B cell (primary cell): ENCODE measurements at regions not wholly inside any gene's neighbourhood (a gene's known extent, or its start where the extent isn't known, plus 50 kb on each side); places are given as distances from the start of the nearest gene placed in this dataset.

ENCODE experiments used
- ATAC-seq: fragments of 200-7000 bp; cut with Tn5 transposase; one replicate; pipeline ENCODE4 v1.10.0; 2021; ENCODE audit warnings: low read depth, mild to moderate bottlenecking, moderate number of reproducible peaks, moderate library complexity
- CTCF ChIA-PET: fragments of 350-600 bp; sonication (Branson Sonifier 250); formaldehyde crosslinking; loops from one replicate; lab custom pipeline; 2021; ENCODE audit warnings: antibody characterized with exemption, inconsistent platforms; lab: Charles Lee
- POLR2A ChIA-PET: fragments of 350-600 bp; sonication (Branson Sonifier 250); formaldehyde crosslinking; loops from one replicate; lab custom pipeline; 2021; ENCODE audit warnings: antibody characterized with exemption; lab: Charles Lee
- DNase-seq: peaks from one replicate; pipeline ENCODE4 v3.0.0; 2013
- H2AFZ ChIP-seq: 2 replicates; pipeline ENCODE4 v1.6.1; 2012; ENCODE audit warnings: mild to moderate bottlenecking, low read depth, low read length; ENCODE audit not compliant: insufficient read depth, poor library complexity, severe bottlenecking
- H3K27ac ChIP-seq, 2 donors: 1 replicate in 1 of 2; 2 replicates in 1 of 2; pipeline ENCODE4 v1.5.1; 2012 to 2013; ENCODE audit warnings: low read length in 2 of 2, mild to moderate bottlenecking in 2 of 2, moderate library complexity in 1 of 2
- H3K27me3 ChIP-seq, 4 experiments: fragments of 200-600 bp in 1 of 4; sonication (generic) in 1 of 4; replicated peaks in 1 of 4; 1 replicate in 2 of 4; 2 replicates in 2 of 4; pipeline versions ENCODE4 v1.6.1 to v1.7.0; 2013 to 2016; ENCODE audit warnings: low read length in 3 of 4, mild to moderate bottlenecking in 2 of 4, mixed read lengths in 1 of 4, moderate library complexity in 1 of 4; ENCODE audit not compliant: insufficient read depth in 4 of 4, control insufficient read depth in 3 of 4; ENCODE audit errors: control extremely low read depth in 1 of 4
- H3K36me3 ChIP-seq, 2 experiments: replicated peaks in 1 of 2; 1 replicate in 1 of 2; 2 replicates in 1 of 2; pipeline versions ENCODE4 v1.6.1 to v1.7.1; 2013; ENCODE audit warnings: low read length in 1 of 2; ENCODE audit not compliant: insufficient read depth in 2 of 2, control insufficient read depth in 1 of 2; ENCODE audit errors: control extremely low read depth in 1 of 2, extremely low read depth in 1 of 2
- H3K4me1 ChIP-seq, 2 donors: fragments of 200-600 bp in 1 of 2; sonication (generic) in 1 of 2; 1 replicate in 1 of 2; 2 replicates in 1 of 2; pipeline versions ENCODE4 v1.5.1 to v1.6.1; 2013 to 2017; ENCODE audit warnings: low read length in 2 of 2; ENCODE audit not compliant: control insufficient read depth in 2 of 2, insufficient read depth in 2 of 2
- H3K4me2 ChIP-seq: replicated peaks from 2 replicates; pipeline ENCODE3; 2012; ENCODE audit warnings: mild to moderate bottlenecking, low read depth, low read length; ENCODE audit not compliant: poor library complexity, severe bottlenecking
- H3K4me3 ChIP-seq, 5 experiments: fragments of 200-600 bp in 1 of 5; sonication (generic) in 1 of 5; 1 replicate in 3 of 5; 2 replicates in 2 of 5; pipeline versions ENCODE4 v1.5.1 to v1.7.0; 2011 to 2016; ENCODE audit warnings: low read length in 4 of 5, mild to moderate bottlenecking in 4 of 5, low read depth in 2 of 5, control low read depth in 1 of 5, moderate library complexity in 1 of 5; ENCODE audit not compliant: insufficient read depth in 1 of 5; ENCODE audit errors: control extremely low read depth in 1 of 5, extremely low read depth in 1 of 5
- H3K79me2 ChIP-seq: fragments of 200-600 bp; sonication (generic); one replicate; pipeline ENCODE4 v1.6.0; 2016; ENCODE audit warnings: low read length; ENCODE audit not compliant: control insufficient read depth, insufficient read depth
- H3K9ac ChIP-seq: fragments of 200-600 bp; sonication (generic); 2 replicates; pipeline ENCODE4 v1.6.1; 2017; ENCODE audit warnings: mild to moderate bottlenecking, low read length, moderate library complexity
- H3K9me3 ChIP-seq, 3 donors: one replicate each; pipeline versions ENCODE4 v1.6.1 to v1.7.1; 2013; ENCODE audit warnings: low read length in 2 of 3; ENCODE audit not compliant: control insufficient read depth in 2 of 3, insufficient read depth in 1 of 3; ENCODE audit errors: control extremely low read depth in 1 of 3
- H4K20me1 ChIP-seq: 2 replicates; pipeline ENCODE4 v1.6.0; 2012; ENCODE audit warnings: mild to moderate bottlenecking, low read length; ENCODE audit not compliant: insufficient read depth, control insufficient read depth, poor library complexity, severe bottlenecking
- H3K27ac Mint-ChIP-seq: one replicate; pipeline ENCODE4 v1.8.0; 2021; ENCODE audit warnings: mixed read lengths
- H3K27me3 Mint-ChIP-seq: one replicate; pipeline ENCODE4 v1.8.0; 2021; ENCODE audit warnings: mixed read lengths
- H3K4me1 Mint-ChIP-seq: one replicate; pipeline ENCODE4 v1.8.0; 2021; ENCODE audit warnings: mixed read lengths
- H3K4me3 Mint-ChIP-seq: one replicate; pipeline ENCODE4 v1.8.0; 2021; ENCODE audit warnings: mixed read lengths
- H3K9me3 Mint-ChIP-seq: one replicate; pipeline ENCODE4 v1.8.0; 2022; ENCODE audit warnings: mixed read lengths; ENCODE audit not compliant: insufficient read depth
- EZH2 ChIP-seq: IDR thresholded peaks from 2 replicates; pipeline ENCODE4 v1.6.1; 2012; ENCODE audit warnings: borderline replicate concordance, low read depth, mild to moderate bottlenecking, moderate library complexity, low read length; ENCODE audit not compliant: insufficient read depth, poor library complexity, severe bottlenecking
- WGBS: methylation state at CpG from one replicate; pipeline ENCODE4 v1.1.5; 2013; ENCODE audit warnings: missing lambda C conversion rate; ENCODE audit not compliant: insufficient coverage; 5-methylcytosine and 5-hydroxymethylcytosine counted together
- intact Hi-C: fragments of 100-400 bp; cut with micrococcal nuclease; formaldehyde crosslinking; loops from one replicate; pipeline ENCODE4 v1.10.0; 2022
- TF ChIP-seq, protein P1 (sequence below): fragments of 200-600 bp; IDR thresholded peaks from one replicate; pipeline ENCODE4 v1.8.0; 2022; ENCODE audit warnings: antibody characterized with exemption, mild to moderate bottlenecking

DNA sequence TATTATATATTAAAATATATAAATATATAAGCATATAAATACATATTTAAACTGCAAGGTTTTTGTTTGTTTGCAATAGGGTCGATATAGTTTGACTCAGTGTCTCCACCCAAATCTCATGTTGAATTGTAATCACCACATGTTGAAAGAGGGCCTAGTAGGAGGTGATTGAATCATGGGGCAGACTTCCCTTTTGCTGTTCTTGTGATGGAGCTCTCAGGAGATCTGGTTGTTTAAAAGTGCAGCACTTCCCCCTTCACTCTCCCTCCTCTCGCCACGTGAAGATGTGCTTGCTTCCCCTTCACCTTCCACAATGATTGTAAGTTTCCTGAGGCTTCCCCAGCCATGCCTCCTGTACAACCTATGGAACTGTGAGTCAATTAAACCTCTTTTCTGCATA, 2137.3 kb upstream of the CELF4 start:
- no peak overlapping the region for H3K9ac ChIP-seq
- DNase-seq, result no peak
- no peak overlapping the region for H3K4me3 ChIP-seq
- ChIA-PET CTCF (no interaction called here), POLR2A (no interaction called here)
- no peaks in the 10 kb centered on the region for H4K20me1 ChIP-seq
- no peak overlapping the region for H3K27ac ChIP-seq
- Mint-ChIP-seq H3K9me3 (no peaks in the 10 kb centered on the region), H3K27ac (no peak overlapping the region), H3K27me3 (no peaks in the 10 kb centered on the region), H3K4me3 (no peak overlapping the region), H3K4me1 (no peaks in the 10 kb centered on the region)
- H3K36me3 ChIP-seq, result no peaks in the 10 kb centered on the region
- intact Hi-C loops, result no loop called here
- no peak overlapping the region for H2AFZ ChIP-seq
- H3K4me2 ChIP-seq, result no peak overlapping the region
- H3K9me3 ChIP-seq, result no peaks in the 10 kb centered on the region
- WGBS, result 50% methylated on average over 2 of the region's 3 CpGs
- H3K79me2 ChIP-seq, result no peaks in the 10 kb centered on the region
- no peak for ATAC-seq
- TF ChIP-seq EZH2, result no peak
- TF ChIP-seq, protein P1, sequence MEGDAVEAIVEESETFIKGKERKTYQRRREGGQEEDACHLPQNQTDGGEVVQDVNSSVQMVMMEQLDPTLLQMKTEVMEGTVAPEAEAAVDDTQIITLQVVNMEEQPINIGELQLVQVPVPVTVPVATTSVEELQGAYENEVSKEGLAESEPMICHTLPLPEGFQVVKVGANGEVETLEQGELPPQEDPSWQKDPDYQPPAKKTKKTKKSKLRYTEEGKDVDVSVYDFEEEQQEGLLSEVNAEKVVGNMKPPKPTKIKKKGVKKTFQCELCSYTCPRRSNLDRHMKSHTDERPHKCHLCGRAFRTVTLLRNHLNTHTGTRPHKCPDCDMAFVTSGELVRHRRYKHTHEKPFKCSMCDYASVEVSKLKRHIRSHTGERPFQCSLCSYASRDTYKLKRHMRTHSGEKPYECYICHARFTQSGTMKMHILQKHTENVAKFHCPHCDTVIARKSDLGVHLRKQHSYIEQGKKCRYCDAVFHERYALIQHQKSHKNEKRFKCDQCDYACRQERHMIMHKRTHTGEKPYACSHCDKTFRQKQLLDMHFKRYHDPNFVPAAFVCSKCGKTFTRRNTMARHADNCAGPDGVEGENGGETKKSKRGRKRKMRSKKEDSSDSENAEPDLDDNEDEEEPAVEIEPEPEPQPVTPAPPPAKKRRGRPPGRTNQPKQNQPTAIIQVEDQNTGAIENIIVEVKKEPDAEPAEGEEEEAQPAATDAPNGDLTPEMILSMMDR, result no peak
- no peaks in the 10 kb centered on the region for H3K27me3 ChIP-seq
- no peaks in the 10 kb centered on the region for H3K4me1 ChIP-seq

DNA sequence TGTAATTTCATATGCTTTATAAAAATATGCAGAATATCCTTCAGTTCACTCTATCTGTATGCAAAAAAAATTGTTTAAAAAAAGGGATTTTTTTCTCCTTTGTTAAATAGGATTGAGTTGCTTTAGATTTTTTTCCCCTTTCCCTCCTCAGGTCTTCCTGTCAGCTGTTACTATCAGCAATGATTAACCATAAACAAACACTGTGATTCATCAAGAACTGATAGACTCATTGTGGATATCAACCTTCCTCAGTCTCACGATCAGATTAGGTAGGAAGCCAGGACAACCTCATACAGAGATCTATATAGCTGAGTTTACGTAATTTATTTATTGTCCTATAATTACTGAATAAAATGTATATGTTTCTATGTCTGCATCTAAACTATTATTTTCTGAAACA, 2136.2 kb upstream of the CELF4 start:
- no peak overlapping the region for H3K4me3 ChIP-seq
- ChIA-PET CTCF (no interaction called here), POLR2A (no interaction called here)
- ATAC-seq (no peak), DNase-seq (no peak)
- H3K9ac ChIP-seq, result no peak overlapping the region
- no peak overlapping the region for H2AFZ ChIP-seq
- TF ChIP-seq, protein P1, result no peak
- TF ChIP-seq EZH2, result no peak
- Mint-ChIP-seq H3K27ac (no peak overlapping the region), H3K4me3 (no peak overlapping the region), H3K4me1 (no peaks in the 10 kb centered on the region), H3K27me3 (no peaks in the 10 kb centered on the region), H3K9me3 (no peaks in the 10 kb centered on the region)
- no peaks in the 10 kb centered on the region for H3K27me3 ChIP-seq
- H4K20me1 ChIP-seq, result no peaks in the 10 kb centered on the region
- intact Hi-C loops, result no loop called here
- no CpG with 5 or more reads among the region's 2 CpGs for WGBS
- no peaks in the 10 kb centered on the region for H3K79me2 ChIP-seq
- no peaks in the 10 kb centered on the region for H3K9me3 ChIP-seq
- no peaks in the 10 kb centered on the region for H3K4me1 ChIP-seq
- no peak overlapping the region for H3K27ac ChIP-seq
- no peaks in the 10 kb centered on the region for H3K36me3 ChIP-seq
- H3K4me2 ChIP-seq, result no peak overlapping the region
